Parathyroid adenoma (tissue), 2 donors: ENCODE measurements at regions not wholly inside any gene's neighbourhood (a gene's known extent, or its start where the extent isn't known, plus 50 kb on each side); places are given as distances from the start of the nearest gene placed in this dataset.
A peak's percentile ranks its signal among the peaks of the same experiment; 100 is the strongest.
"Not testable (repeated sequence)": the region's sequence is repeated elsewhere in the genome, so short reads cannot be mapped to it uniquely, and the experiment has no call there.

Source experiments
- H2AFZ ChIP-seq: fragments of 300-600 bp; sonication (generic); one replicate; pipeline ENCODE4 v1.7.0; 2017; ENCODE audit warnings: antibody characterized with exemption, mild to moderate bottlenecking
- H3K27ac ChIP-seq: fragments of 300-600 bp; sonication (generic); one replicate; pipeline ENCODE4 v1.7.0; 2017
- H3K27me3 ChIP-seq: fragments of 300-600 bp; sonication (generic); one replicate; pipeline ENCODE4 v1.7.0; 2017; ENCODE audit warnings: low read length; ENCODE audit not compliant: control insufficient read depth, insufficient read depth
- H3K36me3 ChIP-seq: fragments of 300-600 bp; sonication (generic); one replicate; pipeline ENCODE4 v1.7.0; 2017; ENCODE audit warnings: low read length; ENCODE audit not compliant: control insufficient read depth, insufficient read depth
- H3K4me1 ChIP-seq: fragments of 300-600 bp; sonication (generic); one replicate; pipeline ENCODE4 v1.7.0; 2017; ENCODE audit warnings: control low read depth
- H3K4me2 ChIP-seq: fragments of 300-600 bp; sonication (generic); one replicate; pipeline ENCODE4 v1.7.0; 2017; ENCODE audit warnings: low read length
- H3K4me3 ChIP-seq: fragments of 300-600 bp; sonication (generic); one replicate; pipeline ENCODE4 v1.7.0; 2017; ENCODE audit warnings: low read depth, low read length
- H3K79me2 ChIP-seq: fragments of 300-600 bp; sonication (generic); one replicate; pipeline ENCODE4 v1.7.0; 2017; ENCODE audit warnings: control low read depth
- H3K9ac ChIP-seq: fragments of 300-600 bp; sonication (generic); one replicate; pipeline ENCODE4 v1.7.0; 2017; ENCODE audit warnings: mild to moderate bottlenecking
- H3K9me3 ChIP-seq: fragments of 300-600 bp; sonication (generic); one replicate; pipeline ENCODE4 v1.7.0; 2017; ENCODE audit warnings: low read length; ENCODE audit not compliant: control insufficient read depth
- TF ChIP-seq, protein P1 (sequence below): fragments of 300-600 bp; sonication (generic); IDR thresholded peaks from one replicate; pipeline ENCODE4 v1.7.0; 2017; ENCODE audit warnings: antibody characterized with exemption, mild to moderate bottlenecking
- donor health status: primary hyperparathyroidism.

DNA sequence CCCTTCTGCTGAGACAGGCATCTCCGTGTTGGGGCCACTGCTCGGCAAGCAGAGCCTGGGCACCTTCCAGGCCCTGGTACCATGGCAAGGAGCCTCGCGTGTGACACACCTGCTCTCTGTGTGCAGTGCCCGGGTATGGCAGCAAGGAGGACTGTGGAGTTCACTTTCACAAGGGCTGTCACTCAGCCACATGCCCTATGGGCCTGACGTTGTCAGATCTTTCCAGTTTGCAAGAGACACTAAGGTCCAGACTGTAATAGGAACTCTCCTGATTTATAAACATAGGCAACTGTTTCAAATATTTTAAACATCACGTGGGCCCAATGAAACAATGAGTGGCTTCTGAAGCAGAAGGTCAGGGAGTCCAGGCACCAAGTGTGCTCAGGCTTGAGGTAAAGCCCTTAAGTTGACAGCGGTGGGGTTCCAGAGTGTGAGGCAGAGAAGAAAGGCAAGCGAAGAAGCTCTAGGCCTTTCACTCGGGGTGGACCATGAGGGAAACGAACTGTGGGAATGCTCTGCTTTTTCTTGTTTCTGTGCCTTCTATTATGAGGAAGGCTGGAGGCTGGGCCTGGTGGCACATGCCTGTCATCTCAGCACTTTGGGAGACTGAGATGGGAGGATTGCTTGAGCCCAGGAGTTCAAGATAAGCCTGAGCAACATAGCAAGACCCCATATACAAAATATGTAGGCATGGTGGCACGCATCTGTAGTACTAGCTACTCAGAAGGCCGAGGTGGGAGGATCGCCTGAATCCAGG lies 108.6 kb upstream of the TRIM2 start:
- Histone ChIP-seq H3K36me3 (no peaks in the 10 kb centered on the region), H3K4me1 (peaks cover 4% of the 10 kb centered on the region), H2AFZ (peak overlapping the region; percentile 28), H3K27ac (no peak overlapping the region), H3K79me2 (no peaks in the 10 kb centered on the region), H3K9ac (no peak overlapping the region), H3K9me3 (no peaks in the 10 kb centered on the region), H3K4me2 (no peak overlapping the region), H3K27me3 (no peaks in the 10 kb centered on the region), H3K4me3 (no peak overlapping the region)
- TF ChIP-seq, protein P1, sequence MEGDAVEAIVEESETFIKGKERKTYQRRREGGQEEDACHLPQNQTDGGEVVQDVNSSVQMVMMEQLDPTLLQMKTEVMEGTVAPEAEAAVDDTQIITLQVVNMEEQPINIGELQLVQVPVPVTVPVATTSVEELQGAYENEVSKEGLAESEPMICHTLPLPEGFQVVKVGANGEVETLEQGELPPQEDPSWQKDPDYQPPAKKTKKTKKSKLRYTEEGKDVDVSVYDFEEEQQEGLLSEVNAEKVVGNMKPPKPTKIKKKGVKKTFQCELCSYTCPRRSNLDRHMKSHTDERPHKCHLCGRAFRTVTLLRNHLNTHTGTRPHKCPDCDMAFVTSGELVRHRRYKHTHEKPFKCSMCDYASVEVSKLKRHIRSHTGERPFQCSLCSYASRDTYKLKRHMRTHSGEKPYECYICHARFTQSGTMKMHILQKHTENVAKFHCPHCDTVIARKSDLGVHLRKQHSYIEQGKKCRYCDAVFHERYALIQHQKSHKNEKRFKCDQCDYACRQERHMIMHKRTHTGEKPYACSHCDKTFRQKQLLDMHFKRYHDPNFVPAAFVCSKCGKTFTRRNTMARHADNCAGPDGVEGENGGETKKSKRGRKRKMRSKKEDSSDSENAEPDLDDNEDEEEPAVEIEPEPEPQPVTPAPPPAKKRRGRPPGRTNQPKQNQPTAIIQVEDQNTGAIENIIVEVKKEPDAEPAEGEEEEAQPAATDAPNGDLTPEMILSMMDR: no peak

DNA sequence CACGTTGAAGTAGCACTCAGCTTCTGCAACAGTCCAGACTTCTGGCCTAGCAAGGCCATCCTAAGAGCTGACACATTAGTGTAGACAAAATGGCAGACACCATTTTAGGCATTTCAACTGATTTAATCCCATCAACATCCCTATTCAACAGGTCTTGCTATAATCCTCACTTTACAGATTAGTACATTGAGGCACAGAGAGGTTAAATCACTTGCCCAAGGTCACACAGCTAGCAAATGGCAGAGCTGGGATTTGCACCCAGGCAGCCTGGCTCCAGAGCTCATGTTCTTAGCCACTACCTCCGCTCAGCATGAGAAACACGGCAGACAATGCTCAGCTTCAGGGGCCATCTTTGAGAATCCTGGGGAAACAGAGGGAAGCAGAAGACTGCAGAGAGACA lies 107.9 kb upstream of the TRIM2 start:
- Histone ChIP-seq H3K27me3 (no peaks in the 10 kb centered on the region), H3K27ac (no peak overlapping the region), H3K9ac (no peak overlapping the region), H3K9me3 (no peaks in the 10 kb centered on the region), H3K4me3 (no peak overlapping the region), H3K79me2 (no peaks in the 10 kb centered on the region), H3K4me1 (peaks cover 4% of the 10 kb centered on the region), H3K4me2 (no peak overlapping the region), H3K36me3 (no peaks in the 10 kb centered on the region), H2AFZ (no peak overlapping the region)
- TF ChIP-seq, protein P1: no peak

DNA sequence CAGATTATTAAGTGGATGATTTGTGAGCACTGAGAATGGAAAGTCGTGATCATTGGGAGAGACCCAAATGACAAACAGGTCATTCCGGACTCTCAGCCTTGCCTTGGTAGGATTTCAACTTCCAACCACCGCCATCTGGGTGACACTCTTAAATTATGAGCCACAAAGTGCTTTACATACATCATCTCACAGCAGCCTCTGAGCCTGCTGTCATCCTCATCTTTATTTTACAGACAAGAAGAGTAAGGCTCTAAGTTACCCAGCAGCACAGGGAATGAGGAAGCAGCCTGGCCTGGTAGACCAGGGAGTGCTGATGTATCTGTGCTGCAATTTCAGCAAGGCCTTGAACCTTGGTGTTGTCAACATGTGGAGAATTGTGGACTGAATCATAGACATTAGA lies 105.8 kb upstream of the TRIM2 start:
- Histone ChIP-seq H3K4me3 (no peak overlapping the region), H3K4me1 (peaks cover 4% of the 10 kb centered on the region), H3K9ac (no peak overlapping the region), H3K27me3 (no peaks in the 10 kb centered on the region), H3K36me3 (no peaks in the 10 kb centered on the region), H3K4me2 (no peak overlapping the region), H3K9me3 (no peaks in the 10 kb centered on the region), H2AFZ (no peak overlapping the region), H3K27ac (no peak overlapping the region), H3K79me2 (no peaks in the 10 kb centered on the region)
- TF ChIP-seq, protein P1: no peak

DNA sequence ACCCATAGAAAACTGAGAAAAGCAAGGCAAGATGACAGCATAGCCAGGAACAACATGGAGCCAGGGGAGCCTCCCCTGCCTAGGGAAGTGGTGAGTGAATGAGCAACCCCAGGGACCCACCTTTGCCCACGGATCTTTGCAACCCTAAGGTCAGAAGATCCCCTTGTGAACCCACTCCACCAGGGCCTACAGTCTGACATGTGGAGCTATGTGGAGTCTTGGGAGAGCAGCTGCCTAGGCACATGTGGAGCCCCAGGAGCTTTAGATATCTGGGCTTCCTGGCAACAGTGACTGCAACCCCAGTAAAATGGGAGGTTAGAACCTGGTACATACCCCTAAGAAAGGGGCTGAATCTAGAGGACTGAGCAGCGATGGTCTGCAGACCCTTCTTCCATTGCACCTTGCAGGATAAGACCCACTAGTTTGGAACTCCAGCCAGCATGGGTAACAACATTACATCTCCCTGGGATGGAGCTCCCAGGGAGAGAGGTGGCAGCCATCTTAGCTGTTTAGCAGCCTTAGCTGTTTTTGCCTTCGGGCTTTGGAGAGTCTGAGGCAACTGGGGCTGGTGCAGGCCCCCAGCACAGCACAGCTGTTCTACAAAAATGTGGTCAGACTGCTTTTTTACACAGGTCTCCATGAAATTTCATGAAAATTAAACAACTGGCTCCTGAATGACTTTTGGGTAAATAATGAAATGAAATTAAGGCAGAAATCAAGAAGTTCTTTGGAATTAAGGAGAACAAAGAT lies 104.7 kb upstream of the TRIM2 start:
- Histone ChIP-seq H3K27ac (no peak overlapping the region), H3K27me3 (no peaks in the 10 kb centered on the region), H3K4me2 (no peak overlapping the region), H3K4me1 (peaks cover 2% of the 10 kb centered on the region), H2AFZ (peak overlapping the region; percentile 33), H3K36me3 (no peaks in the 10 kb centered on the region), H3K4me3 (no peak overlapping the region), H3K79me2 (no peaks in the 10 kb centered on the region), H3K9me3 (no peaks in the 10 kb centered on the region), H3K9ac (no peak overlapping the region)
- TF ChIP-seq, protein P1: no peak

DNA sequence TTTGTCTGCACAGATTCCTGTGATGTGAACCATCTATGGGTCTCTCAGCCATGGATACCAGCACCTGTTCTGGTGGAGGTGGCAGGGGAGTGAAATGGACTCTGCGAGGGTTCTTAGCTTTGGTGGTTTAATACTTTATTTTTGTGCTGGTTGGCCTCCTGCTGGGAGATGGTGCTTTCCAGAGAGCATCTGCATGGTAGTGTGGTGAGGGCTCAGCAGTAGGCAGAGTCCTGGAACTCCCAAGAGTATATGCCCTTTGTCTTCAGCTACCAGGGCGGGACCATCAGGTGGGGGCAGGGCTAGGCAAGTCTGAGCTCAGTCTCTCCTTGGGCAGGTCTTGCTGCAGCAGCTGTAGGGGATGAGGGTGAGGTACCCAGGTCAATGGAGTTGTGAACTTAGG lies 97.5 kb upstream of the TRIM2 start:
- not testable (repeated sequence) for H3K4me3 ChIP-seq, H3K9me3 ChIP-seq, H3K36me3 ChIP-seq, H3K4me1 ChIP-seq, H3K4me2 ChIP-seq, H3K27ac ChIP-seq, H2AFZ ChIP-seq, H3K79me2 ChIP-seq, H3K9ac ChIP-seq, H3K27me3 ChIP-seq
